GM19438 (cell line): ENCODE measurements at regions not wholly inside any gene's neighbourhood (a gene's known extent, or its start where the extent isn't known, plus 50 kb on each side); places are given as distances from the start of the nearest gene placed in this dataset.

Source experiments
- ATAC-seq: cut with Tn5 transposase; IDR thresholded peaks from one replicate; pipeline ENCODE4 v1.9.1; 2021; ENCODE audit warnings: low read depth; ENCODE audit not compliant: unreplicated experiment

DNA sequence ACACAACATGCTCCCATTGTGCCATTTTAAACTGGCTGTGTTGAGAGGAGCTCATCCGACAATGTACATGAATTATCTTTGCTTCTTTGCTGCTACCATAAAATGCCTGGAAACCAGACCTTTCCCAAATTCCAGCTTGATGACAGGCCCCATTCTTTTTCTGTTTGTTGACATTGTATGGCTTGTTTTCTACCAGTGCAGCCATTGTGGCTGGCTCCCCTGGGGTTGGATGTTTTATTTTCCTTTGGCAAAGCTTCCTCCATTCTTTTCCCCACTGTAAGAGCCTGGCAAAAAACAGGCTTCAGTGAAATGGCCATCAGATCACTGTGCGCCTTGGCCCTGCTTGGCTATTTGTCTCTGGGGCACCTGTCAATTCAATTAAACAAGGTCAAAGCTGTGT is 532.5 kb downstream of the VRK1 start:
- no peak for ATAC-seq

DNA sequence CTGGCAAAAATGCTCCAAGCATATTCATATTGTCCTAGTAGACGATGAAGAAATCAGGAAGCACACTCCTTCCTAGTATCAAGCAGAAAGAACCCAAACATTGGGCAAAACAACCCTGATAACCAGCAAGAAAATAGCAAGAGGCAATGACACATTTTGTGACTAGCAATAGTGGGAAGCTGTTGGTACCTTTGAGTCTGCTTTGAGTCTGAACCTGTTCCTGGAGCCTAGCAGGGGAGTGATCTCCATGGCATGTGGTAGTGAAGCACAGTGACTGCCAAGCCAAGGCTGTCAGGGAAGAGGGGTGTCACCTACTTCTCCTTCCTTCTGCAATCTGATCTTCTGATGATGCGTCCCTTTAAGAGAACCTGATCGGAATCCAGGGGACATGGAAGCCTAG is 533.9 kb downstream of the VRK1 start:
- ATAC-seq, result no peak

DNA sequence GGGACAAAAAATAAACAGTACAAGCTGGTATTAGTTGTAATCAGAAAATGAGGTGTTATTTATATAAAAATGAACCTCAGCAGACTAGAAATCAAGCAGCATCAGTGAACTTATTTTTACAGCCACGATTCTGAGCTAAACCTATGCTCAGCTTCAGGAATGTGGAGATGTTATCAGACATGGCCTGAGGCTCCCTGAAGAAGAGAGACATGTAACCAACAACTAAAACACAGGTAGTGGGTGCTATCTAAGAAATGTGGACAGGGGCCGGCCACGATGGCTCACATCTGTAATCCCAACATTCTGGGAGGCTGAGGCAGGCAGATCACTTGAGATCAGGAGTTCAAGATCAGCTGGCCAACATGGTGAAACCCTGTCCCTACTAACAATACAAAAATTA is 534.3 kb downstream of the VRK1 start:
- ATAC-seq, result no peak

DNA sequence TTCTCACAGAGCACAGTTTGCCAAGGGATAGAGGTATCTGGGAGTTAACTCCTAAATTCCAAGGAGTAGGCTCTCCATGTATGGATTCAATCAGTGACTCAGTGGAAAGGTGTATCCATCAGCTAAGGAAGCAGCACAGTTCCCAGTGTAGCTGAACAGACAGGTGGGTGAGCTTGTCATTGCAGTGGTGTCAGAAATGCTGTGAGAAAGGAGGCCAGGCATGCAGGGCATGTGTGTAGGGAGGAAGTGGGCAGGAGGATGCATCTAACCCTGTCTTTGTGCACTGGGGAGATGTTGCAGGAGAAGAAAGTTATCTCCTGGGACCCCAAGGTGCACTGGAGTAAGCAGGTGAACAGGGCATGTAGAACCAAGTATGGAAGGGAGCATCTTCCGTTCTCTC is 539.0 kb downstream of the VRK1 start:
- ATAC-seq, result no peak

DNA sequence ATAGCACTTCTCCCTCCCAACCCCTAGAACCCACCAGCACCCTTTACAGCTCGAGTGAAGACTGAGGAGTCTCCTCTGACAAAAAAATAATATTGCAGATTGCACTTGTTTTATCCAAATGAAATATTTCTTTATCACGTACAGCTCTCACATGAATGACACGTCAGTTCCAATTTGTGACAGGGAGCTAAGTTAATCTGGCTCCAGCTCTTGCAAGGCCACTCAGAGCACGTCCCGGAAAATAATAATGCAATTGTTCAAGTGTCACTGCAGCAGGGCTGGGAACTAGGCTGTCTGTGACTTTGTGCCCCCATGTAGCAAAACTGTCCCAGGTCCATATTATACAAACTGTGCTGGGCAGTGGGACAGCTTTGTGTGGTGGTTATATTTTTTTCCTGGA is 539.6 kb downstream of the VRK1 start:
- no peak for ATAC-seq

DNA sequence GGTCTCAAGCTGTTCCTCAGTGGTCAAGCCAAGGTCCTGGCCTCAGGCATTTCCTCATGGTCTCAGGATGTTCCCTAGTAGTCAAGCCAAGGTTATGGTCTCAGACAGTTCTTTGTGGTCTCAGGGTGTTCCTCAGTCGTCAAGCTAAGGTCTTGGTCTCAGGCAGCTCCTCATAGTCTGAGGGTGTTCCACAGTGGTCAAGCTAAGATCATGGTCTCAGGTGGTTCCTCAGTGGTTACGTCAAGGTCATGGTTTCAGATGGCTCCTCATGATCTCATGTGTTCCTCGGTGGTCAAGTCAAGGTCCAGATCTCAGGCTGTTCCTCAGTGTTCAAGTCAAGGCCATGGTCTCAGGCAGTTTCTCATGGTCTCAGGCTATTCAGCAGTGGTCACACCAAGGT is 540.1 kb downstream of the VRK1 start:
- no peak for ATAC-seq

DNA sequence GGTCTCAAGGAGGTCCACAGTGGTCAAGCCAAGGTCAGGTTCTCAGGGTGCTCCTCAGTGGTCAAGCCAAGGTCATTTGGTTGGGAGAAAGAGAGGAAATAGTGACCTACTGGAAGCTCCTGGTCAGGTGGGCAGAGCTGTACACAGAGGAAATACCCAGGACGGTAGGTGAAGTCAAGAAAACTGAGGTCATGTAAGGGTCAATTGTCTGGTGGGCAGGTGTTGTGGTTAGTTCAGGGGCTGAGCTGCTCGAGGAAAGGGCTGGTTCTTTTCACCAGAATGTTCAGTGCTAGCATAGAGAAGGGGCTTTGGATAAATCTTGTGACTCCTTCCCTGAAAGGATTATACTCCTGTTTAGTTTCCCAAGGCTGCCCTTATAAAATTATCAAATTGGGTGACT is 540.5 kb downstream of the VRK1 start:
- no peak for ATAC-seq

DNA sequence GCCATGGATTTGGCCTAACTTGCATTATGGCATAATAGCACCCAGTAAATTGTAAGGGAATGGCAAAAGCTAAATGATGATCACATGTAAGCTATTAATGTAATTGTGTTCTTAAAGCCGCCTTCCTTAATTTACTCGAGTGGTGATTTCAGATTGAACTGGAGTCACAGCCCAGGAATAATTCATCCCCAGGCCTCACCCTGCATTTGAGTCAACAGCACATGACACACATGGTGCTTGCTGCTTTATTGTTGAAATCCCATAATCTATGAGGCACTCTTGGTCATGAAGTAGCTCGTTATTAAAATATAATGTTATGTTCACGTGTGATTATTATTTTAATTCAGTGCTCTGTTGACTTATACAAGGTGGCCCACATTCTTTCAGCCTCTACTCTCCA is 547.5 kb downstream of the VRK1 start:
- no peak for ATAC-seq

DNA sequence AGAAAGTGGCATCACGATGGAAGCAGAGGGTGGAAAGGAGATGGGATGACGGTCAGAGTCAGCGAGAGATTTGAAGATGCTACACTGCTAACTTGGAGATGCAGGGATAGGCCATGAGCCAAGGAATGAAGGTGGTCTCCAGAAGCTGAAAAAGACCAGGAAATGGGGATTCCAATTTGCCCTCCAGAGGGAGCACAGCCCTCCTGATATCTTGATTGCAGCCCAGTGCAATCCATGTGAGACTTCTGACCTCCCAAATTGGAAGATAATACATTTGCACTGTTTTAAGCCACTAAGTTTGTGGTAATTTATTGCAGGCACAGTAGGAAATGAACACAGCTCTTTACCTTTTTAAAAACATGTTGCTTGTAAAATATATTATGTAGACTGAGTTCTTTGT is 549.5 kb downstream of the VRK1 start:
- no peak for ATAC-seq

DNA sequence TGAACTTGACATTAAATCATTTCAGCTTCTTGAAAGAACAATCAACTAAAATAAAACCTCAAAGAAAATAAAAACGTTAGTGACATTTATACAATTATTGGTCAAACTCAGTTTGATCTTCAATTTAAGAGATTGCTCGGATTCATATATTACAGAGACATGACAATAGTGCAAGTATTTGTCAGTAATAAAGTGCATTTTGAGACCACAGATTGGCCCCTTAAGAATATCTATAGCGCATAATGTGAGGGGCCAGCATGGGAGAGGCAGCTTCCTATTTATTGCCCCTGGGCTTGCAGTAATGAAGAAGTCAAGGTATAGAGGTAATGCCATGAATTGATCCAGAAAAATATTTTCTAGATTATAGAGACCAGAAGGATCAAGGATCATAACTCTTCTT is 552.3 kb downstream of the VRK1 start:
- no peak for ATAC-seq

DNA sequence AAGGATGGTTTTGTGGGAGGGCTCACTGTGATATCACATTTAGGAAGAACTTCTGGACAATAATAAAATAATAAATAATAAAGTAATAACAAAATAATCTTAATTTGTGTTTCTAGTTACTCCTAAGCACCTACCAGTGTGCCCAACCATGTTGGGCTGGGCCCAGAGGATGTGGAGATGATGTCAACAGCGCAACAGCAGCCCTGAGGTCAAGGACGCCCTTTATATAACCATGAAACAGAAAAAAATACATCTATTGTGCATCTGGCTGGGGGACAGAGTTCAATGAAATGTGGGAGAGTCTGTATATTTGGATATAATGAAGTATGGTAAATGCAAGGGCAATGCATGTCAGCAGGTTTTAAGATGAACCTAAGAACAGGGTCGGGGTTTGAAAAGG is 552.8 kb downstream of the VRK1 start:
- ATAC-seq, result no peak

DNA sequence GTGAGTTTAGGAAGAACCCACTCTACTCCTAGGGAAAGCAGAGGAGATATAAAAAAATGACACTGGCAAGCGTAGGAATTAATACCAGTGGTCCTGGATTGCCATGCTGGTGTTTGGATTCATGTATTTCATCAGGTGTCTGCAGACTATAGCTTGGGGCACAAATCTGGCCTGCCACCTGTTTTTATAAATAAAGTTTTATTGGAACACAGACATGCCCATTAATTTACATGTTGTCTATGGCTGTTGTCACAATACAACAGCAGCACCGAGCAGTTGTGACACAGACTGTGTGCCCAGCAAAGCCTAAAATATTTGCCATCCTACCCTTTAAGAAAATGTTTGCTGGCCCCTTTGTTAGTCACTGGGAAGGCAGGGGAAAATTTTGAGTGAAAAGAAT is 553.2 kb downstream of the VRK1 start:
- no peak for ATAC-seq

DNA sequence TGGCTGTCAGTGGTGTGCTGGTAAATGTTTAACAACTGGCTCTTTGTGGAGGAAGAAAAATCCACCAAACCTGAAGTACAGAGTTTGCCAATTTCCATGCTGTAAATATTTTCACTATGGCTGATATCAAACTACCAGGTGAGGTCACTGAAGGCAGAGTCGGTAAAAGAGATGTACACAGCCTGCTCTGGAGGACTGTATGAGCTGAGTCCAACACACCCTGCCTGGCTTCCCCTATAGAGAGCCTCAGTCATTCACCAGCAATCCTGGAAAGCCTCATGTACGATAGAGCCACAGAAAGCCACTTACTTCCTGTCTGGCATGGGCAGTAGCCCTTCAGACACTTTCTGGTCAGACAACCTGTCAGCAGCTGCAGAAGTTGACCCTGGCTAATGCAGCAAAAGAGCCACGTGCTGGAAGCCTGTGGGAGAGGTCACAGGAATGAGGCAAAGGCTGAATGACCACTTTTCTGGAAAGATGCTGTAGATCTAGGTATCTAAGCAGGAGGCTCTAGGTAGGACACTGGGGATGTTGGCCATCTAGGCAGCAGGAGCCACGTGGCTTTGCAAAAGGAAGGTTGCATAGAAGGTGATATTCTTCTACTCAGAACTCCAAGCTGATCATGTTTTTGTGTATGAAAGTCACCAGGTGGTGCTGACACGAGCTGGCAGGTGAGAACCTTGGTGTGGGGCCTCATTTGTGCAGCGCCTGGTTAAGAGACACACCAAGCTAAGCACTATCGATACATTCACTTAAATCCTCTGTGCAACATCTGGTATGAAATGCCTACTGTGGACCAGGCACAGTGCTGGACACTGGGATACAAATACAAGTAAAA is 553.9 kb downstream of the VRK1 start:
- ATAC-seq, result no peak

DNA sequence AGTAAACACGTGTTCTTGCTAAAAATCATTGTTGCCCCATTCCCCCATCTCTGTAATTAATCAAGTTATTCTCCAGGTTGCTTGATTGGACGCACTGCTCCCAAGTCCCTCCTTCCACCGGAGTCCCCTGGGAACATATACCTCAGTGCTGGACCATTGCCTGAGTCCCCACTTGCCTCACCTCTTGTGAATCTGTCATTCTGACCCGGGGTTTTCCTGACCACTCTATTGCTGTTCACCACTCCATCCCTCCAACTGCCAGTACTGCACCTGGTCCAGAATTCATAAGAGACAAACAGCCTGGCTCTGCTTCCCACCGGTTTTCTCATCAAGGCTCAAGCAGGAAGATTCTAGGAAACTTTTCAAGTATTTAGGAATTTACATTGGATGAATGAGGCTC is 555.9 kb downstream of the VRK1 start:
- ATAC-seq, result no peak

DNA sequence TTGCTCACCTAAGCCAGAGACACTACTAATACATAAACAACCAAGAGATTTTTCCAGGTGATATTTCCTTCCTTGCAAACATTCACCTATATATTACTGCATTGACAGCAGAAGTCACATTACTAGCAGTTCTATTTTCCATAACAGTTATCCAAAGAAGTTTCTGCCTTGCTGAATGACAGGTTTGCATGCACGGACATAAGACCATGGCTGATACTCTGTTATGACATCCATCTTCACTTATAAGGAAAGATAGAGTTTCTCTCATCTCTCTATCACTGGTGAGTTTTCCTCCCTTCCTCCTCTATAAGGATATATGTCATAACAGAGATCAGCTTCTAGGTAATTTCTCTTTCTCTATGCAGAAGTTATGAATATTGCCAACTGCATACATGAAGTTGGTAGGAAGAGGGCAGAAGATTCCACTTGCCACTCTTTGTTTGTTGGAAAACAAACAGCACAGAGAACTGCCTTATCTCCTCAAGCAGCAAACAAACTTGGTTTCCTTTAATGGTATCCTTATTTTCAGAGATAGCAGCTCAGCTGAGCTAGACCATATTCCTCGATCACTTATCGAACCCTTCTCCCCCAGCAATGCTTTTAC is 557.0 kb downstream of the VRK1 start:
- no peak for ATAC-seq

DNA sequence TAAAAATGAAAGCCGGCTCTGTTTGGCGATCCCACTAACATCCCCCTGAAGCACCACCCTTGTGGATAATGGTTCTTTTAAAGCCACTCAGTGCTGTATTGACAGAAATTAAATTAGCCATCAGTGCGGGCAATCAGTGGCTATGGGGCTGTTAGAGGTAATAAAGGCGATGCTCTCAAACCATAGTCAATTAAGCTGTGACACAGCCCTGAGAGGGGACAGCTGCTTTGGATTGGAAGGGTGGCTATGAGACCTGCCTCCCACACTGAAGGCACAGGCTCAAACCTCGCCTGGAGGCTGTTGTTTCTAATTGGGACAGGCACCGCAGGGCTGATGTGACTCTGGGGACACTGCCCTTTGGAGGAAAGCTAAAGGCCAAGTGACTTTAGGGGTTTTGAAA is 562.2 kb downstream of the VRK1 start:
- ATAC-seq, result no peak

DNA sequence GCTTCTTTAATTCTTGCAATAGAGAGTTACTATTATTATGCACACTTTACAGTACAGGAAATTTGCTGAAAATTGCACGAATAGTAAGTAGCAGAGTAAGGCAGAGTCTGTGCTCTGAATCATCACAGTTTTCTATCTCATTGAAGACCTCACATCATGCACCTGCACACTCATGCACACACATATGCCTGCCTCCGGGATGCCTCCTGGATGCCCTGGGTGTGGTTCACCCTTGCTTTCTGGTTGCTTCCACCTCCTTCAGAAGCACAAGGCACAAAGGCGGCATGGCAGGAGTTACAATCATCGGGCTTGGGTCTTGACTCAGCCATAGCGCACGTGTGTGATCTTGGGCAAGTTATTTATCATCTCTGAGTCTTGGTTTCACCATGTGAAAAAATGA is 564.0 kb downstream of the VRK1 start:
- no peak for ATAC-seq

DNA sequence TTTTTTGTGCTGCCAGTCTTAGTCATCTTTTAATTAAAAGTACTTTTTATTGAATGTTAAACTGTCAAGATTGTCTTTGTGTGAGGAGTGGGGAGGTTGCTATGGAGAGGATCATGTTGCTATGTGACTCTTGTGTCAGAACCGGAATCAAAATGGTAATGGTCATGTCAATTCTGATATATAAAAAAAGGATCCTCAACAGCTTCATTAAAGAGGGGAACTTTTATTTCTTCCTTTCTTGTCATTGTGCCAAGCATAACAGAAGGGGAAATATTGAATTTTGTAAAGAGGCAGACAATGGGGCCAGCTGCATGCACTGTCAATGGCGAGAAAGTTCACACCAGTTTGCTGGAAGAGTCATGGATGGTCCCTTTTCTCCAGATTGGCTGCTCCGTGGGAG is 564.8 kb downstream of the VRK1 start:
- ATAC-seq, result no peak

DNA sequence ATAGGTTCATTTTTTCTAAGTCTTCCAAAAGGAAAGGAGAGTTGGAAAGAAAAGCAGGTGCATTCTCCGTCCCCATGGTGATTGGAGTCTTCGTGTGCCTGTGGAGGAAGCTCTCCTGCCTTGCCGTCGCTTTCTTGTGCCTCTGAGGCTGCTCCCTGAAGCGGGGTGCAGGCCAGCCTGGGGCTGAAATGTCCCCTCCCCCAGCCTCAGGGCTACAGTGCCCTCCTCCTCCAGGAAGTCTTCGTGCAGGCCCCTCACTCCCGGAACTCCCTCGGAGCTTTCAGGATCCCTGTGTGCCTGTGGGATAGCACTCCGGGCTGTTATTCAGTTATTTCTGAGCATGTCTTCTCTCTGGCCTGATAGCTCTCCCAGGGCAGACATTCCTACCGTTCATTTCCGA is 569.2 kb downstream of the VRK1 start:
- no peak for ATAC-seq

DNA sequence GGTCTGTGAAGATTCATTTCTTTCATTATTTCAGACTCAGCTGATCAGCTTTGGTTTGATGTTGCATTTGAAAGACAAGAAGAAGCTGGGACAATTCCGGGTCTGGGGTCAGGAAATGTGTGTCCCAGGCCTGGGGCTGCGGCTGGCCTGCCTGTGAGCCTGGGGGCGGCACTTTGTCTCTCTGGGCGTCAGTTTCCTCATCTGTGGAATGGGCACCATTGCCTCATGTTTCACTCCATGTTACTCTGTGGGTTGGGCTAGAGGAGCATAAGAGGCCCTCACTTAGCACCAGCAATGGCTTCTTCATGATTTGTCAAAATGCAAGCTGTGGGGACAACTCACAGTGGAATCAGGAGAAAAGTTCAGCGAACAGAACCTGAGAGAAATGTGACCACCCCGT is 570.1 kb downstream of the VRK1 start:
- ATAC-seq, result no peak

DNA sequence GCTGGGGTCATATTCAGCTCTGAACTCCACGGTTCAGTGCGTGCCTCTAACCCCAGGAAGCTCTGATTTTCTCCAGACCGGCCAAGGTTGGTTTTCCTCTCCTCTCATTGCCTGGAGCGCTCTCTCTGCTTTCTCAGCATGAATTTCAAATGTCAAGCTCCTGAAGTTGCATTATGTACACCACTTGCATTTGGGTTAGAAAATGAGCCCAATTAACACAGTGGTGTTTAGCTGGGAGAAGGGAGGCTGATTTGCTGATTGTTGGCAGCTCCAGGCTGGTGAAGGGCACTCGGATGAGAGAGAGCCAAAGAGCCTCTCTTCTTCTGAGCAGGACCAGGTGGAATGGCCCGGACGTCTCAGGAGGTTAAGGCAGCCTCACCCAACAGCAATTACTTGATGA is 570.9 kb downstream of the VRK1 start:
- ATAC-seq, result no peak

DNA sequence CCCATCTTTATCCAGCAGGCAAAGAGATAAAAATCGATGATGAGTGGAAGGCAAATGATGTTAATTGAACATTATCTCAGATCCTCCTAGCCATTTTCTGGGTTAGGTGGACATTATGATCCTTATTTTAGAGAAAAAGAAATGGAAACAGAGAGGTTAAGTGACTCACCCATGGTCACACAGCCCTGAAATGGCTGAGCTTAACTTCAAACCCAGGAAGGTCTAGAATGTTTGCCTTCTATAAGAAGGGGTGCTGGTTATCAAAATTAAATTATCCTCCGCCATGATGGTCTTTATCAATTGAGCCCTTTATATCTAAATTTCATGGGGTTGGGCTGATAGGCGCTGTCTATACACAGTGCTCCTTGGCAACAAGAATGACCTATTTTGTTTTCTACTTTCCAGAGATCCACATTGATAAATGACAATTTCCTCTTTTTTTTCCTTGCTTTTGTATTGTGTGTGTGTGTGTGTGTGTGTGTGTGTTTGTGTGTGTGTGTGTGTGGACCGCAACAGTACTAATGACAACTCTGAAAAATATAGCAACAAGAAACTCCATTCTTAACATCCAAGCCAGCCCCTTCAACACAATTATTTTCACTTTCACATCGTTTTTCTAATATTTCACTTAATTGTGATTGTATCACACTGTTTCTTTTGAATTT is 571.9 kb downstream of the VRK1 start:
- no peak for ATAC-seq
